ENCODE measurements at regions not wholly inside any gene's neighbourhood (a gene's known extent, or its start where the extent isn't known, plus 50 kb on each side); places are given as distances from the start of the nearest gene placed in this dataset.

DNA sequence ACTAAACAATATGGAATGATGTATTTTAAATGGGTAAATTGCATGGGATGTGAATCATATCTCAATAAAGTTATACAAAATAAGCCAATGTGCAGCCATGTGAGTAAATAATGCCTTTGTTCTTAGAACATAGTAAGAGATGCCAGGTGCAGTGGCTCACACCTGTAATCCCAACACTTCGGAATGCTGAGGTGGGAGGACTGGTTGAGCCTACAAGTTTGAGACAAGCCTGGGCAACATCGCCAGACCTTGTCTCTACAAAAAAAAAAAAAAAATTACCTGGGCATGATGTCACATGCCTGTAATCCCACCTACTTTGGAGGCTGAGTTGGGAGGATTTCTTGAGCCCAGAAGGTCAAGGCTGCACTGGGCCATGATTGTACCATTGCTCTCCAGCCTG lies 230.7 kb downstream of the RFC3 start:
- no peak overlapping the region for H3K9ac ChIP-seq (ENCODE audit: low read depth, low read length)
- no peaks in the 10 kb centered on the region for H3K36me3 ChIP-seq (ENCODE audit: control insufficient read depth, insufficient read depth, low read length)
- H3K23ac ChIP-seq (ENCODE audit: low read depth, low read length) = no peak overlapping the region
- H2AK9ac ChIP-seq (replicated peaks; ENCODE audit: low read depth, low read length, poor library complexity) = no peak overlapping the region
- H3K4me2 ChIP-seq (ENCODE audit: low read depth, low read length) = no peak overlapping the region
- H3K9me1 ChIP-seq (ENCODE audit: insufficient read depth, low read length) = no peaks in the 10 kb centered on the region
- H4K91ac ChIP-seq (ENCODE audit: insufficient read depth, low read depth, low read length) = no peak overlapping the region
- TF ChIP-seq RCOR1 (IDR thresholded peaks at IDR 0.05; ENCODE audit: insufficient replicate concordance, low read length) = no peak
- no peak for TF ChIP-seq BHLHE40 (IDR thresholded peaks at IDR 0.05; ENCODE audit: low read depth, low read length)
- TF ChIP-seq SMC3 (IDR thresholded peaks at IDR 0.05; ENCODE audit: low read depth, low read length) = no peak
- TF ChIP-seq POLR2A (IDR thresholded peaks at IDR 0.05; ENCODE audit: low read depth, low read length) = no peak
- no peak for TF ChIP-seq FOS (IDR thresholded peaks at IDR 0.05; ENCODE audit: low read depth, low read length)
- no peak for TF ChIP-seq RFX5 (IDR thresholded peaks at IDR 0.05; ENCODE audit: low read depth, low read length)
- TF ChIP-seq MAZ (IDR thresholded peaks at IDR 0.05; ENCODE audit: borderline replicate concordance, low read depth, low read length) = no peak
- TF ChIP-seq CHD1 (IDR thresholded peaks at IDR 0.05; ENCODE audit: low read depth, low read length) = no peak
- TF ChIP-seq, protein P1, sequence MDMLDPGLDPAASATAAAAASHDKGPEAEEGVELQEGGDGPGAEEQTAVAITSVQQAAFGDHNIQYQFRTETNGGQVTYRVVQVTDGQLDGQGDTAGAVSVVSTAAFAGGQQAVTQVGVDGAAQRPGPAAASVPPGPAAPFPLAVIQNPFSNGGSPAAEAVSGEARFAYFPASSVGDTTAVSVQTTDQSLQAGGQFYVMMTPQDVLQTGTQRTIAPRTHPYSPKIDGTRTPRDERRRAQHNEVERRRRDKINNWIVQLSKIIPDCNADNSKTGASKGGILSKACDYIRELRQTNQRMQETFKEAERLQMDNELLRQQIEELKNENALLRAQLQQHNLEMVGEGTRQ (IDR thresholded peaks at IDR 0.05; ENCODE audit: low read depth, low read length) = no peak
- TF ChIP-seq NFE2L2 (IDR thresholded peaks at IDR 0.05; ENCODE audit: low read depth, low read length) = no peak
- no peak for TF ChIP-seq CEBPB (IDR thresholded peaks at IDR 0.05; ENCODE audit: low read depth, low read length)
- no peak for TF ChIP-seq MXI1 (IDR thresholded peaks at IDR 0.05; ENCODE audit: borderline replicate concordance, low read depth, low read length)
- TF ChIP-seq, protein P2, sequence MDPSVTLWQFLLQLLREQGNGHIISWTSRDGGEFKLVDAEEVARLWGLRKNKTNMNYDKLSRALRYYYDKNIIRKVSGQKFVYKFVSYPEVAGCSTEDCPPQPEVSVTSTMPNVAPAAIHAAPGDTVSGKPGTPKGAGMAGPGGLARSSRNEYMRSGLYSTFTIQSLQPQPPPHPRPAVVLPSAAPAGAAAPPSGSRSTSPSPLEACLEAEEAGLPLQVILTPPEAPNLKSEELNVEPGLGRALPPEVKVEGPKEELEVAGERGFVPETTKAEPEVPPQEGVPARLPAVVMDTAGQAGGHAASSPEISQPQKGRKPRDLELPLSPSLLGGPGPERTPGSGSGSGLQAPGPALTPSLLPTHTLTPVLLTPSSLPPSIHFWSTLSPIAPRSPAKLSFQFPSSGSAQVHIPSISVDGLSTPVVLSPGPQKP (IDR thresholded peaks at IDR 0.05; ENCODE audit: borderline replicate concordance, low read depth, low read length) = no peak
- TF ChIP-seq, protein P3, sequence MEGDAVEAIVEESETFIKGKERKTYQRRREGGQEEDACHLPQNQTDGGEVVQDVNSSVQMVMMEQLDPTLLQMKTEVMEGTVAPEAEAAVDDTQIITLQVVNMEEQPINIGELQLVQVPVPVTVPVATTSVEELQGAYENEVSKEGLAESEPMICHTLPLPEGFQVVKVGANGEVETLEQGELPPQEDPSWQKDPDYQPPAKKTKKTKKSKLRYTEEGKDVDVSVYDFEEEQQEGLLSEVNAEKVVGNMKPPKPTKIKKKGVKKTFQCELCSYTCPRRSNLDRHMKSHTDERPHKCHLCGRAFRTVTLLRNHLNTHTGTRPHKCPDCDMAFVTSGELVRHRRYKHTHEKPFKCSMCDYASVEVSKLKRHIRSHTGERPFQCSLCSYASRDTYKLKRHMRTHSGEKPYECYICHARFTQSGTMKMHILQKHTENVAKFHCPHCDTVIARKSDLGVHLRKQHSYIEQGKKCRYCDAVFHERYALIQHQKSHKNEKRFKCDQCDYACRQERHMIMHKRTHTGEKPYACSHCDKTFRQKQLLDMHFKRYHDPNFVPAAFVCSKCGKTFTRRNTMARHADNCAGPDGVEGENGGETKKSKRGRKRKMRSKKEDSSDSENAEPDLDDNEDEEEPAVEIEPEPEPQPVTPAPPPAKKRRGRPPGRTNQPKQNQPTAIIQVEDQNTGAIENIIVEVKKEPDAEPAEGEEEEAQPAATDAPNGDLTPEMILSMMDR (conservative IDR thresholded peaks at IDR 0.05; ENCODE audit: low read depth, low read length) = no peak
- TF ChIP-seq RAD21 (IDR thresholded peaks at IDR 0.05; ENCODE audit: low read length) = no peak
- no peak for TF ChIP-seq MAFK (IDR thresholded peaks at IDR 0.05; ENCODE audit: low read depth, low read length)
- no peak overlapping the region for H3K4me3 ChIP-seq (ENCODE audit: insufficient read depth, low read depth, low read length)
- in situ Hi-C loops (cut with MboI; ENCODE audit: low sequenced_read_pairs) = no loop called here
- no peak overlapping the region for H2AFZ ChIP-seq (replicated peaks; ENCODE audit: low read length, poor library complexity)
- intact Hi-C loops (cut with micrococcal nuclease) = no loop called here
- H3K18ac ChIP-seq (ENCODE audit: low read depth, low read length) = no peak overlapping the region
- ChIA-PET POLR2A (ENCODE audit: unreplicated experiment) (no interaction called here), CTCF (no interaction called here)
- H2BK5ac ChIP-seq (ENCODE audit: low read depth, low read length, poor library complexity, severe bottlenecking) = no peak overlapping the region
- no peaks in the 10 kb centered on the region for H4K20me1 ChIP-seq (ENCODE audit: insufficient read depth, low read length)
- H3K79me1 ChIP-seq (ENCODE audit: low read depth in 1 of 2, low read length in 2 of 2) = no peaks in the 10 kb centered on the region
- H2BK20ac ChIP-seq (ENCODE audit: low read depth, low read length) = no peak overlapping the region
- DNase-seq (no peak), ATAC-seq (ENCODE audit: low read depth) (no peak)
- dilution Hi-C loops (cut with HindIII; ENCODE audit: low sequenced_read_pairs, unreplicated experiment) = no loop called here
- H2BK120ac ChIP-seq (ENCODE audit: low read depth, low read length) = no peak overlapping the region
- no peak overlapping the region for H3K4ac ChIP-seq (ENCODE audit: low read depth, low read length)
- no peak overlapping the region for H3K27ac ChIP-seq (ENCODE audit: insufficient read depth, low read length)
- H2AK5ac ChIP-seq (ENCODE audit: low read depth, low read length) = no peak overlapping the region
- H4K8ac ChIP-seq (ENCODE audit: low read depth in 2 of 2, low read length in 2 of 2) = no peak overlapping the region
- H3K9me3 ChIP-seq (ENCODE audit: control insufficient read depth, insufficient read depth, low read length) = no peaks in the 10 kb centered on the region
- no peak overlapping the region for H4K5ac ChIP-seq (ENCODE audit: low read depth, low read length)
- peaks cover 2% of the 10 kb centered on the region; the same call in 1 of the 2 replicates for H3K4me1 ChIP-seq (ENCODE audit: control insufficient read depth, insufficient read depth, low read length)
- H3K56ac ChIP-seq (ENCODE audit: extremely low read depth, insufficient read depth, low read length) = no peak overlapping the region
- no TSS peak for BruUV-seq (replicated peaks)
- H3K27me3 ChIP-seq (ENCODE audit: control insufficient read depth, insufficient read depth, low read length) = no peaks in the 10 kb centered on the region
- no peak overlapping the region for H2BK15ac ChIP-seq (ENCODE audit: low read depth, low read length)
- 80% methylated on average over 1 of the region's 2 CpGs; no CpG with 5 or more reads in 1 of the 2 experiments for WGBS, 2 experiments (ENCODE audit: extremely low coverage in 2 of 2, insufficient read length in 1 of 2)
- no peak overlapping the region for H3K14ac ChIP-seq (replicated peaks; ENCODE audit: low read depth, low read length)

Measured in IMR-90 (cell line).